ENCODE measurements at regions not wholly inside any gene's neighbourhood (a gene's known extent, or its start where the extent isn't known, plus 50 kb on each side); places are given as distances from the start of the nearest gene placed in this dataset.

GRCh38 chr18:23341983-23342382 lies 111.1 kb upstream of the RIOK3 start:
- Histone ChIP-seq H3F3A (ENCODE audit: insufficient read depth) (no peaks in the 10 kb centered on the region), H3K9me2 (ENCODE audit: insufficient read depth) (no peaks in the 10 kb centered on the region), H3K36me3 (ENCODE audit: low read depth) (no peaks in the 10 kb centered on the region), H3K4me2 (ENCODE audit: unreplicated experiment) (peak overlapping the region; percentile 58), H4K20me1 (ENCODE audit: insufficient read depth) (no peaks in the 10 kb centered on the region), H3K4me3 (no peak overlapping the region), H3K79me2 (ENCODE audit: insufficient read depth) (no peaks in the 10 kb centered on the region), H3K4me1 (ENCODE audit: insufficient read depth) (peaks cover 12% of the 10 kb centered on the region; the same call in 1 of the 2 replicates), H3K9me3 (ENCODE audit: low read depth) (no peaks in the 10 kb centered on the region), H3K27me3 (replicated peaks; ENCODE audit: insufficient read depth) (no peaks in the 10 kb centered on the region), H3K9ac (no peak overlapping the region), H2AFZ (no peak overlapping the region), H3K27ac (no peak overlapping the region)
- in situ Hi-C loops (cut with MboI): loop anchor here (10.0 kb wide), 1 partner anchor 57 kb away; no protein-coding TSS in a partner anchor
- no peak for TF ChIP-seq EZH2 (IDR thresholded peaks at IDR 0.05; ENCODE audit: insufficient read depth, poor library complexity, severe bottlenecking)
- no peak for TF ChIP-seq EZH2phosphoT487 (IDR thresholded peaks at IDR 0.05; ENCODE audit: insufficient read depth, low read depth)
- DNase-seq: no peak

GRCh38 chr18:23342506-23342905 lies 110.6 kb upstream of the RIOK3 start:
- in situ Hi-C loops (cut with MboI): loop anchor here (10.0 kb wide), 1 partner anchor 58 kb away; no protein-coding TSS in a partner anchor
- WGBS, 2 experiments (ENCODE audit: low coverage in 1 of 2, low lambda C conversion rate in 2 of 2, missing lambda C conversion rate in 2 of 2): 95 to 100% methylated on average over 1 of the region's 1 CpG

GRCh38 chr18:23350188-23350587 lies 102.9 kb upstream of the RIOK3 start:
- 94 to 100% methylated on average over 2 of the region's 2 CpGs for WGBS, 2 experiments (ENCODE audit: low coverage in 1 of 2, low lambda C conversion rate in 2 of 2, missing lambda C conversion rate in 2 of 2)
- in situ Hi-C loops (cut with MboI): loop anchor here (10.0 kb wide), 2 partner anchors 115 to 215 kb away; partner anchors contain the start of gene CABLES1
- no peak overlapping the region for H2AFZ ChIP-seq
- no peak overlapping the region for H3K27ac ChIP-seq
- TF ChIP-seq EZH2 (IDR thresholded peaks at IDR 0.05; ENCODE audit: insufficient read depth, poor library complexity, severe bottlenecking) (no peak), EZH2phosphoT487 (IDR thresholded peaks at IDR 0.05; ENCODE audit: insufficient read depth, low read depth) (no peak)
- no peak for DNase-seq
- H3F3A ChIP-seq (ENCODE audit: insufficient read depth): no peaks in the 10 kb centered on the region
- no peak overlapping the region for H3K4me2 ChIP-seq (ENCODE audit: unreplicated experiment)
- H3K9ac ChIP-seq: no peak overlapping the region
- no peaks in the 10 kb centered on the region for H3K9me3 ChIP-seq (ENCODE audit: low read depth)
- H3K36me3 ChIP-seq (ENCODE audit: low read depth): no peaks in the 10 kb centered on the region
- H3K4me1 ChIP-seq (ENCODE audit: insufficient read depth): peaks cover 6% of the 10 kb centered on the region
- H3K27me3 ChIP-seq (replicated peaks; ENCODE audit: insufficient read depth): no peaks in the 10 kb centered on the region
- H3K4me3 ChIP-seq: no peak overlapping the region
- H4K20me1 ChIP-seq (ENCODE audit: insufficient read depth): no peaks in the 10 kb centered on the region
- no peaks in the 10 kb centered on the region for H3K79me2 ChIP-seq (ENCODE audit: insufficient read depth)
- no peaks in the 10 kb centered on the region for H3K9me2 ChIP-seq (ENCODE audit: insufficient read depth)

More at GRCh38 chr18:23342506-23342905, 110.6 kb upstream of the RIOK3 start:
- Histone ChIP-seq H3K9ac (no peak overlapping the region), H3F3A (ENCODE audit: insufficient read depth) (no peaks in the 10 kb centered on the region), H3K9me3 (ENCODE audit: low read depth) (no peaks in the 10 kb centered on the region), H4K20me1 (ENCODE audit: insufficient read depth) (no peaks in the 10 kb centered on the region), H3K4me1 (ENCODE audit: insufficient read depth) (peaks cover 12% of the 10 kb centered on the region; the same call in 1 of the 2 replicates), H3K36me3 (ENCODE audit: low read depth) (no peaks in the 10 kb centered on the region), H3K27ac (no peak overlapping the region), H3K79me2 (ENCODE audit: insufficient read depth) (no peaks in the 10 kb centered on the region), H3K27me3 (replicated peaks; ENCODE audit: insufficient read depth) (no peaks in the 10 kb centered on the region), H3K4me2 (ENCODE audit: unreplicated experiment) (no peak overlapping the region), H2AFZ (no peak overlapping the region), H3K9me2 (ENCODE audit: insufficient read depth) (no peaks in the 10 kb centered on the region), H3K4me3 (no peak overlapping the region)
- no peak for TF ChIP-seq EZH2phosphoT487 (IDR thresholded peaks at IDR 0.05; ENCODE audit: insufficient read depth, low read depth)
- TF ChIP-seq EZH2 (IDR thresholded peaks at IDR 0.05; ENCODE audit: insufficient read depth, poor library complexity, severe bottlenecking): no peak
- DNase-seq: no peak

GRCh38 chr18:23351521-23351920 lies 101.6 kb upstream of the RIOK3 start:
- Histone ChIP-seq H3K4me2 (ENCODE audit: unreplicated experiment) (no peak overlapping the region), H3K9ac (no peak overlapping the region), H3K36me3 (ENCODE audit: low read depth) (no peaks in the 10 kb centered on the region), H3K9me2 (ENCODE audit: insufficient read depth) (no peaks in the 10 kb centered on the region), H3F3A (ENCODE audit: insufficient read depth) (peaks cover 6% of the 10 kb centered on the region; the same call in 1 of the 2 replicates), H3K27me3 (replicated peaks; ENCODE audit: insufficient read depth) (no peaks in the 10 kb centered on the region), H3K4me3 (no peak overlapping the region), H4K20me1 (ENCODE audit: insufficient read depth) (no peaks in the 10 kb centered on the region), H2AFZ (no peak overlapping the region), H3K9me3 (ENCODE audit: low read depth) (no peaks in the 10 kb centered on the region), H3K79me2 (ENCODE audit: insufficient read depth) (no peaks in the 10 kb centered on the region), H3K27ac (no peak overlapping the region), H3K4me1 (ENCODE audit: insufficient read depth) (peaks cover 11% of the 10 kb centered on the region)
- 96 to 97% methylated on average over 4 of the region's 4 CpGs for WGBS, 2 experiments (ENCODE audit: low coverage in 1 of 2, low lambda C conversion rate in 2 of 2, missing lambda C conversion rate in 2 of 2)
- no peak for DNase-seq
- TF ChIP-seq EZH2phosphoT487 (IDR thresholded peaks at IDR 0.05; ENCODE audit: insufficient read depth, low read depth) (no peak), EZH2 (IDR thresholded peaks at IDR 0.05; ENCODE audit: insufficient read depth, poor library complexity, severe bottlenecking) (no peak)
- in situ Hi-C loops (cut with MboI): loop anchor here (10.0 kb wide), 2 partner anchors 117 to 217 kb away; partner anchors contain the start of gene CABLES1
